ENCODE measurements at regions not wholly inside any gene's neighbourhood (a gene's known extent, or its start where the extent isn't known, plus 50 kb on each side); places are given as distances from the start of the nearest gene placed in this dataset.

DNA sequence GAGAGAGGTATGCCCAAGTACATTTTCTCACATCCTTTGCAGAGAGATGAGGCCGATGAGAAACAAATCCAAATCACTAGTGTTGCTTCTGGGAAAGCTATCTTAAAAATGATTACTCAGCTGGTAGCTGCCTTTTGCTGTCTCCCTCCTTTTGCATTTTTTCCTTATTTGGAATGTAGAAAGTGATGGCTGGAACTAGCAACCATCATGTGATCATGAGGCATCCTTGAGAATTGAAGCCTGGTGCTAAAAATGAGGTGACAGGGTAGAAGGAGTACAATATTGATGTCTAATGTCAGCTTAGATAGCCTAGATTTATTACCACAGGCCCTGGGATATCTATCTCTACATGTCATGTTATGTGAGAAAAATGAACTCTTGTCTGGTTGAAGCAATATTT, 109.3 kb upstream of the TAF11L2 start:
- Histone ChIP-seq H3K4me1 (replicated peaks) (no peaks in the 10 kb centered on the region), H3K4me3 (no peak overlapping the region), H3K36me3 (no peaks in the 10 kb centered on the region), H3K27me3 (replicated peaks; ENCODE audit: insufficient read depth) (no peaks in the 10 kb centered on the region), H3K9me3 (no peaks in the 10 kb centered on the region), H3K27ac (no peak overlapping the region)
- DNase-seq (ENCODE audit: low spot score), result no peak
- intact Hi-C loops (cut with DNase I), result no loop called here
- WGBS, result 89% methylated on average over 1 of the region's 1 CpG
- TF ChIP-seq, protein P1, sequence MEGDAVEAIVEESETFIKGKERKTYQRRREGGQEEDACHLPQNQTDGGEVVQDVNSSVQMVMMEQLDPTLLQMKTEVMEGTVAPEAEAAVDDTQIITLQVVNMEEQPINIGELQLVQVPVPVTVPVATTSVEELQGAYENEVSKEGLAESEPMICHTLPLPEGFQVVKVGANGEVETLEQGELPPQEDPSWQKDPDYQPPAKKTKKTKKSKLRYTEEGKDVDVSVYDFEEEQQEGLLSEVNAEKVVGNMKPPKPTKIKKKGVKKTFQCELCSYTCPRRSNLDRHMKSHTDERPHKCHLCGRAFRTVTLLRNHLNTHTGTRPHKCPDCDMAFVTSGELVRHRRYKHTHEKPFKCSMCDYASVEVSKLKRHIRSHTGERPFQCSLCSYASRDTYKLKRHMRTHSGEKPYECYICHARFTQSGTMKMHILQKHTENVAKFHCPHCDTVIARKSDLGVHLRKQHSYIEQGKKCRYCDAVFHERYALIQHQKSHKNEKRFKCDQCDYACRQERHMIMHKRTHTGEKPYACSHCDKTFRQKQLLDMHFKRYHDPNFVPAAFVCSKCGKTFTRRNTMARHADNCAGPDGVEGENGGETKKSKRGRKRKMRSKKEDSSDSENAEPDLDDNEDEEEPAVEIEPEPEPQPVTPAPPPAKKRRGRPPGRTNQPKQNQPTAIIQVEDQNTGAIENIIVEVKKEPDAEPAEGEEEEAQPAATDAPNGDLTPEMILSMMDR (IDR thresholded peaks at IDR 0.05), result no peak
- TF ChIP-seq POLR2A (IDR thresholded peaks at IDR 0.05) (no peak), POLR2AphosphoS5 (IDR thresholded peaks at IDR 0.05) (no peak)

DNA sequence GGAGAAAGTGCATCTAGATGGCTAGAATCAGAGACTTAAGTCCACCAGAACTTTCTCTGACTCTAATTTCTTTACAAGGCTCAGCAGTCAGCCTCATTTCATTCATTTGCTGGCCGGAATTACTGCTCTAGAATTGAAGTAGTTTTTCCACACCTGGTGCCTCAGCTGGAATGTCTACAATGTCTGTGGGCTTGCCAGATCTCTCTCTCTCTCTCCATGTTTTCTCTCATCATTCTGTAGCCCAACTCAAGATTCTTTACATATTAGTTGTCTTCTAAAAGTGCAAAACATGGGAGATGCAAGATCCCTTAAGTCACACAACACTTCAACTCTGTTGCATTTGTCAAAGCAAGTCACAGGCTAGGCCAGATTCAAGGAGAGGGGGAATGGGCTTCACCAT, 103.9 kb upstream of the TAF11L2 start:
- no peak for DNase-seq (ENCODE audit: low spot score)
- no peaks in the 10 kb centered on the region for H3K36me3 ChIP-seq
- H3K4me3 ChIP-seq, result no peak overlapping the region
- 86% methylated on average over 1 of the region's 1 CpG for WGBS
- H3K27me3 ChIP-seq (replicated peaks; ENCODE audit: insufficient read depth), result no peaks in the 10 kb centered on the region
- H3K9me3 ChIP-seq, result no peaks in the 10 kb centered on the region
- no peaks in the 10 kb centered on the region for H3K4me1 ChIP-seq (replicated peaks)
- intact Hi-C loops (cut with DNase I), result no loop called here
- no peak overlapping the region for H3K27ac ChIP-seq
- TF ChIP-seq, protein P1 (IDR thresholded peaks at IDR 0.05), result no peak
- TF ChIP-seq POLR2AphosphoS5 (IDR thresholded peaks at IDR 0.05) (no peak), POLR2A (IDR thresholded peaks at IDR 0.05) (no peak)

DNA sequence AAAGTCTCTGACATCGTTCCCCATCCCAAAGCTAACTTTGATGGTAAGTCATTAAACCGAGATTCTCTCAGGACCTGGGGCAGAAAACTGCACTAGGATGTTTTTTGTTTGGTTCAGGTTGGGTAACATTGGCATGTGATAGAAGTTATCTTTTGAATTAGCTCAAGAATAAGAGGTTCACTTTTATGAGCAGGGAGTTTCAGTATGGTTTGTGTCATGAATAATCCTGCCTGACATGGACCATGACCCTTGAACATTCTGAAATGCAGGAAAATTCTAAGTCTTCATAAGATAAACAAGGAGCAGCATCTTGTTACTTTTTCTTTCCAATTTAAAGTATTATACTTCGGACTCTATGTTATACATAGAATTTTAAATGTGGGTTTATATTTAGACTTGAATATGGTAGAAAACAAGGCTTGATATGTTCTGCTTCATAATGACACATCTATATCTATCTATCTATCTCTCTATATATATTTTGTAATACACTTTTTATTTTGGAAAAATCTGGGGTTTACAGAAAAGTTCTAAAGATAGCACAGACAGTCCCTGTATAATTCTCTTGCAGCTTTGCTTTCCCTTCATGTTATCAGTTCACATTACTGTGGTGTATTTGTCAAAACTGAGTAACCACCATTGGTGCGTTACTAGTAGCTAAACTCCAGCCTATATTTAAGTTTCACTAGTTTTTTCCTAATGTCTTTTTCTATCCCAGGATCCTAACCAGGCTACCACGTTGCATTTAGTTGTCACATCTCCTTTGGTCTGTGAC, 102.7 kb upstream of the TAF11L2 start:
- intact Hi-C loops (cut with DNase I), result no loop called here
- Histone ChIP-seq H3K36me3 (no peaks in the 10 kb centered on the region), H3K4me3 (no peak overlapping the region), H3K9me3 (no peaks in the 10 kb centered on the region), H3K27ac (no peak overlapping the region), H3K27me3 (replicated peaks; ENCODE audit: insufficient read depth) (no peaks in the 10 kb centered on the region), H3K4me1 (replicated peaks) (no peaks in the 10 kb centered on the region)
- no peak for DNase-seq (ENCODE audit: low spot score)
- 77% methylated on average over 5 of the region's 5 CpGs for WGBS
- no peak for TF ChIP-seq POLR2A (IDR thresholded peaks at IDR 0.05)
- no peak for TF ChIP-seq POLR2AphosphoS5 (IDR thresholded peaks at IDR 0.05)
- TF ChIP-seq, protein P1 (IDR thresholded peaks at IDR 0.05), result no peak

DNA sequence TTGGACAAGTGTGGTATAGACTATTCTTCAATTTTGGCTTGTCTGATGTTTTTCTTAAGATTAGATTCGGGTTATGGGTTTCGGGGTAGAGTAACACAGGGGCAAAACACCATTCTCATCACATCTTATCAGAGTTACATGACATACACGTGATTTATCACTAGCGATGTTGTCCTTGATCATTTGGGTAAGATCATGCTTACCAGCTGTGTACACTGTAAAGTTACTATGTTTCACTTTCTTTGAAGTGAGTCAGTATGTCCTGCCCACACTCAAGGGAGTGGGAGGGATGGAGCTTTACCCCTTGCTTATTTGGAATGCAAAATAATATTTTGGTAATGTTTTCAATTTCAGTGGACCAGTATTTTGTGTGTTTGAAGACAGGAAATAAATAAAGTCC, 101.8 kb upstream of the TAF11L2 start:
- DNase-seq (ENCODE audit: low spot score), result no peak
- TF ChIP-seq POLR2A (IDR thresholded peaks at IDR 0.05) (no peak), POLR2AphosphoS5 (IDR thresholded peaks at IDR 0.05) (no peak)
- TF ChIP-seq, protein P1 (IDR thresholded peaks at IDR 0.05), result no peak
- no peaks in the 10 kb centered on the region for H3K27me3 ChIP-seq (replicated peaks; ENCODE audit: insufficient read depth)
- 72% methylated on average over 4 of the region's 4 CpGs for WGBS
- H3K27ac ChIP-seq, result no peak overlapping the region
- intact Hi-C loops (cut with DNase I), result no loop called here
- no peaks in the 10 kb centered on the region for H3K36me3 ChIP-seq
- H3K9me3 ChIP-seq, result no peaks in the 10 kb centered on the region
- no peak overlapping the region for H3K4me3 ChIP-seq
- peaks cover 4% of the 10 kb centered on the region for H3K4me1 ChIP-seq (replicated peaks)

DNA sequence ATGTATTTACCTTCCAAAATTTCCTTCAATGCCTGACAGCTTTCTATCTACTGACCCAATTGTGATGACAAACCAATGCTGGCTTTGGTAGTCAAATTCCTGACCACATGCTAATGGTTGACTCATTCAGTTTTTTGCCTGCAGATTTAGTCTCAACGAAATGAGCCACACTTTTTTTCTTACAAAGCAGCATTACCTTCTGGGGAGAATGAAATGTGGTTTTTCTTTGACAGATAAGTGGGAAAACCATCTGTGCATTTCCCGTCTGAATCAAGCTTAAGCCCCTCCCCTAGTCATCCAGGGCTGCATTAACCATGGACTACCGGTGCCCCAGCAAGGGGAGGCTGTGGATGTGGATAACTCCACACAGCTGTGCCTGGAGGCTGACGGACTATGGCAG, 99.6 kb upstream of the TAF11L2 start:
- Histone ChIP-seq H3K4me3 (no peak overlapping the region), H3K9me3 (no peaks in the 10 kb centered on the region), H3K27ac (no peak overlapping the region), H3K27me3 (replicated peaks; ENCODE audit: insufficient read depth) (no peaks in the 10 kb centered on the region), H3K36me3 (no peaks in the 10 kb centered on the region), H3K4me1 (replicated peaks) (peaks cover 7% of the 10 kb centered on the region)
- intact Hi-C loops (cut with DNase I), result no loop called here
- no peak for DNase-seq (ENCODE audit: low spot score)
- WGBS, result 55% methylated on average over 4 of the region's 4 CpGs
- TF ChIP-seq, protein P1 (IDR thresholded peaks at IDR 0.05), result no peak
- TF ChIP-seq POLR2A (IDR thresholded peaks at IDR 0.05) (no peak), POLR2AphosphoS5 (IDR thresholded peaks at IDR 0.05) (no peak)

All from prostate gland (tissue), 2 donors.